WTC11 (cell line): ENCODE measurements at regions not wholly inside any gene's neighbourhood (a gene's known extent, or its start where the extent isn't known, plus 50 kb on each side); places are given as distances from the start of the nearest gene placed in this dataset.

ENCODE experiments used
- ATAC-seq: fragments of 200-7000 bp; cut with Tn5 transposase; 2 replicates; pipeline ENCODE4 v1.10.0; 2021; ENCODE audit warnings: mild to moderate bottlenecking, moderate library complexity
- CTCF ChIA-PET: fragments of 300-600 bp; sonication (Branson Sonifier 250); formaldehyde crosslinking; loops from one replicate; lab custom pipeline; 2021; ENCODE audit warnings: antibody characterized with exemption; lab: Charles Lee
- POLR2A ChIA-PET: fragments of 350-600 bp; sonication (Branson Sonifier 250); formaldehyde crosslinking; loops from one replicate; lab custom pipeline; 2021; ENCODE audit warnings: antibody characterized with exemption; lab: Charles Lee
- DNase-seq: peaks from one replicate; pipeline ENCODE4 v3.0.0; 2021; ENCODE audit warnings: low spot score
- H3K27ac Mint-ChIP-seq: 2 replicates; pipeline ENCODE4 v1.8.0; 2021; ENCODE audit warnings: mixed read lengths
- H3K27me3 Mint-ChIP-seq: 2 replicates; pipeline ENCODE4 v1.8.0; 2021; ENCODE audit warnings: low read depth, mild to moderate bottlenecking, moderate library complexity, mixed read lengths
- H3K36me3 Mint-ChIP-seq: 2 replicates; pipeline ENCODE4 v1.8.0; 2021; ENCODE audit warnings: mixed read lengths
- H3K4me1 Mint-ChIP-seq: 2 replicates; pipeline ENCODE4 v1.8.0; 2022; ENCODE audit warnings: mixed read lengths
- H3K4me3 Mint-ChIP-seq: 2 replicates; pipeline ENCODE4 v1.8.0; 2021; ENCODE audit warnings: mild to moderate bottlenecking, moderate library complexity, mixed read lengths
- H3K9me3 Mint-ChIP-seq: 2 replicates; pipeline ENCODE4 v1.8.0; 2021; ENCODE audit warnings: mixed read lengths
- CREB1 ChIP-seq: sonication (generic); formaldehyde crosslinking; IDR thresholded peaks from 2 replicates; pipeline ENCODE4 v1.8.0; 2023; ENCODE audit warnings: mild to moderate bottlenecking, missing genetic modification reagents
- ETV6 ChIP-seq: sonication (generic); formaldehyde crosslinking; IDR thresholded peaks from 2 replicates; pipeline ENCODE4 v1.8.1; 2022; ENCODE audit warnings: mild to moderate bottlenecking, missing genetic modification reagents
- JUN ChIP-seq: sonication (generic); formaldehyde crosslinking; IDR thresholded peaks from 2 replicates; pipeline ENCODE4 v1.8.0; 2023; ENCODE audit warnings: mild to moderate bottlenecking, missing genetic modification reagents
- NFE2L1 ChIP-seq: sonication (generic); formaldehyde crosslinking; IDR thresholded peaks from 2 replicates; pipeline ENCODE4 v1.8.1; 2023; ENCODE audit warnings: missing genetic modification reagents
- NR1H2 ChIP-seq: sonication (generic); formaldehyde crosslinking; IDR thresholded peaks from 2 replicates; pipeline ENCODE4 v1.9.0; 2021; ENCODE audit warnings: mild to moderate bottlenecking, moderate library complexity, missing genetic modification reagents
- NR2C2 ChIP-seq: sonication (generic); formaldehyde crosslinking; IDR thresholded peaks from 2 replicates; pipeline ENCODE4 v1.8.0; 2022; ENCODE audit warnings: mild to moderate bottlenecking, missing genetic modification reagents
- SMAD3 ChIP-seq: sonication (generic); formaldehyde crosslinking; IDR thresholded peaks from 2 replicates; pipeline ENCODE4 v1.8.0; 2022; ENCODE audit warnings: missing genetic modification reagents, mild to moderate bottlenecking, borderline replicate concordance
- SMAD4 ChIP-seq: sonication (generic); formaldehyde crosslinking; IDR thresholded peaks from 2 replicates; pipeline ENCODE4 v1.8.0; 2022; ENCODE audit warnings: mild to moderate bottlenecking, missing genetic modification reagents
- ZNF263 ChIP-seq: sonication (generic); formaldehyde crosslinking; IDR thresholded peaks from 2 replicates; pipeline ENCODE4 v1.8.1; 2022; ENCODE audit warnings: low read depth, mild to moderate bottlenecking, moderate library complexity, missing genetic modification reagents
- TF ChIP-seq, protein P1 (sequence below): sonication (generic); formaldehyde crosslinking; conservative IDR thresholded peaks from 2 replicates; pipeline ENCODE4 v1.8.1; 2023; ENCODE audit warnings: mild to moderate bottlenecking, low read depth, missing genetic modification reagents, moderate library complexity
- TF ChIP-seq, protein P2 (sequence below): sonication (generic); formaldehyde crosslinking; IDR thresholded peaks from 2 replicates; pipeline ENCODE4 v1.8.1; 2022; ENCODE audit warnings: missing genetic modification reagents, borderline replicate concordance
- TF ChIP-seq, protein P3 (sequence below): sonication (generic); formaldehyde crosslinking; IDR thresholded peaks from 2 replicates; pipeline ENCODE4 v1.8.0; 2022; ENCODE audit warnings: missing genetic modification reagents
- TF ChIP-seq, protein P4 (sequence below): sonication (generic); formaldehyde crosslinking; IDR thresholded peaks from 2 replicates; pipeline ENCODE4 v1.8.1; 2023; ENCODE audit warnings: mild to moderate bottlenecking, missing genetic modification reagents, moderate library complexity
- TF ChIP-seq, protein P5 (sequence below): sonication (generic); formaldehyde crosslinking; IDR thresholded peaks from 2 replicates; pipeline ENCODE4 v1.8.0; 2023; ENCODE audit warnings: missing genetic modification reagents

DNA sequence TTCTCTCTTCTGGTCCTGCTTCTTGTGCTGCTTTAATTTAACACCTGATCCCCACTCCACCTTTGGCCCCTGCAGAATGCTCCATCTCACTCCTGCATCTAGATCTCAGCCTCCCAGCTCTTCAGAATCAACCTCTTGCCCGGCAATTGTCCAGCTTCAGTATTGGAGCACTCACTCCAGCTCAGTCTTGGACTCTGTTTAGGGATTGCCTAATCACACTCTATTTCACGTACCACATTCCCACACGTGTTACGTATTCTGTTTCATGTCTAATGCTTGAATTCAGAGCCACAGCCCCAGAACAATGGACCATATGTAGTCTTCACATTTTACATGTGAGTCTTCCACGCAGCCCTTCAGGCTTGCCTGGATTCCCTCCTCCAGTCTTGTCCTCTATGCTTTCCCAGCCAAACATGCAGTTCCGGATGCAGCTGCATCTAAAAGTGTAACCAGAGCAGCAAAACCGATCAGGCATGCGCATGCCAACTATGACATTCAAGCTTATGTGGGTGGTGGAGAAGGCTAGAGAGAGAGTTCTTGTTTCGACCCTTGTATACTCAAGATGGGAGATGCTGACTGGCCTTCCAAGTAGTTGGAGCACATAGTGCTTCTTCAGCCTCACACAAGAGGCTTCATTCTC, 105.2 kb upstream of the FAM9A start (continued):
- TF ChIP-seq, protein P1, sequence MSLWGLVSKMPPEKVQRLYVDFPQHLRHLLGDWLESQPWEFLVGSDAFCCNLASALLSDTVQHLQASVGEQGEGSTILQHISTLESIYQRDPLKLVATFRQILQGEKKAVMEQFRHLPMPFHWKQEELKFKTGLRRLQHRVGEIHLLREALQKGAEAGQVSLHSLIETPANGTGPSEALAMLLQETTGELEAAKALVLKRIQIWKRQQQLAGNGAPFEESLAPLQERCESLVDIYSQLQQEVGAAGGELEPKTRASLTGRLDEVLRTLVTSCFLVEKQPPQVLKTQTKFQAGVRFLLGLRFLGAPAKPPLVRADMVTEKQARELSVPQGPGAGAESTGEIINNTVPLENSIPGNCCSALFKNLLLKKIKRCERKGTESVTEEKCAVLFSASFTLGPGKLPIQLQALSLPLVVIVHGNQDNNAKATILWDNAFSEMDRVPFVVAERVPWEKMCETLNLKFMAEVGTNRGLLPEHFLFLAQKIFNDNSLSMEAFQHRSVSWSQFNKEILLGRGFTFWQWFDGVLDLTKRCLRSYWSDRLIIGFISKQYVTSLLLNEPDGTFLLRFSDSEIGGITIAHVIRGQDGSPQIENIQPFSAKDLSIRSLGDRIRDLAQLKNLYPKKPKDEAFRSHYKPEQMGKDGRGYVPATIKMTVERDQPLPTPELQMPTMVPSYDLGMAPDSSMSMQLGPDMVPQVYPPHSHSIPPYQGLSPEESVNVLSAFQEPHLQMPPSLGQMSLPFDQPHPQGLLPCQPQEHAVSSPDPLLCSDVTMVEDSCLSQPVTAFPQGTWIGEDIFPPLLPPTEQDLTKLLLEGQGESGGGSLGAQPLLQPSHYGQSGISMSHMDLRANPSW, result no peak

DNA sequence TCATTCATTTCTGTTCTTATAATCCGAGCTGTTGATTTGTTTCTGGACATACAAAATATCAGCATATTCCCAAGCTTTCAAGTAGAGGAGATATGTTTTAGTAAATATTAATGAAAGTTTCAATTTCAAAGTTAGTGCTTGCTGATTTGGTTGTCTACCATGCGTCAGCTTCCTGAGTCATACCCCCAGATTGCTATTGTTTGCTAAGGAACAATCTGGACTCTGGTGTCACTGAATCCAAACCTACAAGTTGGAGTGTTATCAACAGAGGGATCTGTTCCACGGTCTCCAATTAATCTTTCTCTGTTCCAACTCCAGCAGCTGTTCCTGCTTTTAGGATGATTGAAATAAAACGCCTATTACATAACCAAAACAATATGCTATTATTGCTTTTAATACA, 96.1 kb upstream of the FAM9A start:
- TF ChIP-seq ZNF263, result no peak
- TF ChIP-seq, protein P2, sequence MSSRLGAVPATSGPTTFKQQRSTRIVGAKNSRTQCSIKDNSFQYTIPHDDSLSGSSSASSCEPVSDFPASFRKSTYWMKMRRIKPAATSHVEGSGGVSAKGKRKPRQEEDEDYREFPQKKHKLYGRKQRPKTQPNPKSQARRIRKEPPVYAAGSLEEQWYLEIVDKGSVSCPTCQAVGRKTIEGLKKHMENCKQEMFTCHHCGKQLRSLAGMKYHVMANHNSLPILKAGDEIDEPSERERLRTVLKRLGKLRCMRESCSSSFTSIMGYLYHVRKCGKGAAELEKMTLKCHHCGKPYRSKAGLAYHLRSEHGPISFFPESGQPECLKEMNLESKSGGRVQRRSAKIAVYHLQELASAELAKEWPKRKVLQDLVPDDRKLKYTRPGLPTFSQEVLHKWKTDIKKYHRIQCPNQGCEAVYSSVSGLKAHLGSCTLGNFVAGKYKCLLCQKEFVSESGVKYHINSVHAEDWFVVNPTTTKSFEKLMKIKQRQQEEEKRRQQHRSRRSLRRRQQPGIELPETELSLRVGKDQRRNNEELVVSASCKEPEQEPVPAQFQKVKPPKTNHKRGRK (CRISPR knock-in tag), result no peak
- no peak for TF ChIP-seq NFE2L1 (CRISPR knock-in tag)
- no peak for TF ChIP-seq SMAD3 (CRISPR knock-in tag)
- no peak overlapping the region for H3K4me3 Mint-ChIP-seq
- ATAC-seq, result no peak
- H3K27ac Mint-ChIP-seq, result no peak overlapping the region
- CTCF ChIA-PET, result no interaction called here
- no peaks in the 10 kb centered on the region for H3K27me3 Mint-ChIP-seq
- DNase-seq, result no peak
- H3K36me3 Mint-ChIP-seq, result 0 out of 2 replicates have a peak, but pooled peaks cover 5% of the 10 kb centered on the region
- H3K4me1 Mint-ChIP-seq, result no peaks in the 10 kb centered on the region; the same call in 1 of the 2 replicates
- peaks cover 10% of the 10 kb centered on the region for H3K9me3 Mint-ChIP-seq
- POLR2A ChIA-PET, result no interaction called here

DNA sequence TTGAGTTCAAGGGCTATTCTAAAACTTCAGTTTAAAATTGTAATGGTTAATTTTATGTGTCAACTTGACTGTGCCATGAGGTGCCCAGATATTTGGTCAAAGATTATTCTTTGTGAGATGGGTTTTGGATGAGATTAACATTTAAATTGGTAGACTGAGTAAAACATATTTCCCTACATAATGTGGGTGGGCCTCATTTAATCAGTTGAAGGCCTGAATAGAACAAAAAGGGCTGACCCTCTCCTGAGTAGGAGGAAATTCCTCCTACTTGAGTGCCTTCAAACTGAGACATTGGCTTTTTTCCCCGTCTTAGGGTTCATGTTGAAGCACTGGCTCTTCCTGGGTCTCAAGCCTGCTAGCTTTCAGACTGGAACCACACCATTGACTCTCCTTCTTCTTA, 89.6 kb upstream of the FAM9A start:
- H3K4me1 Mint-ChIP-seq, result peaks cover 11% of the 10 kb centered on the region
- TF ChIP-seq, protein P3, sequence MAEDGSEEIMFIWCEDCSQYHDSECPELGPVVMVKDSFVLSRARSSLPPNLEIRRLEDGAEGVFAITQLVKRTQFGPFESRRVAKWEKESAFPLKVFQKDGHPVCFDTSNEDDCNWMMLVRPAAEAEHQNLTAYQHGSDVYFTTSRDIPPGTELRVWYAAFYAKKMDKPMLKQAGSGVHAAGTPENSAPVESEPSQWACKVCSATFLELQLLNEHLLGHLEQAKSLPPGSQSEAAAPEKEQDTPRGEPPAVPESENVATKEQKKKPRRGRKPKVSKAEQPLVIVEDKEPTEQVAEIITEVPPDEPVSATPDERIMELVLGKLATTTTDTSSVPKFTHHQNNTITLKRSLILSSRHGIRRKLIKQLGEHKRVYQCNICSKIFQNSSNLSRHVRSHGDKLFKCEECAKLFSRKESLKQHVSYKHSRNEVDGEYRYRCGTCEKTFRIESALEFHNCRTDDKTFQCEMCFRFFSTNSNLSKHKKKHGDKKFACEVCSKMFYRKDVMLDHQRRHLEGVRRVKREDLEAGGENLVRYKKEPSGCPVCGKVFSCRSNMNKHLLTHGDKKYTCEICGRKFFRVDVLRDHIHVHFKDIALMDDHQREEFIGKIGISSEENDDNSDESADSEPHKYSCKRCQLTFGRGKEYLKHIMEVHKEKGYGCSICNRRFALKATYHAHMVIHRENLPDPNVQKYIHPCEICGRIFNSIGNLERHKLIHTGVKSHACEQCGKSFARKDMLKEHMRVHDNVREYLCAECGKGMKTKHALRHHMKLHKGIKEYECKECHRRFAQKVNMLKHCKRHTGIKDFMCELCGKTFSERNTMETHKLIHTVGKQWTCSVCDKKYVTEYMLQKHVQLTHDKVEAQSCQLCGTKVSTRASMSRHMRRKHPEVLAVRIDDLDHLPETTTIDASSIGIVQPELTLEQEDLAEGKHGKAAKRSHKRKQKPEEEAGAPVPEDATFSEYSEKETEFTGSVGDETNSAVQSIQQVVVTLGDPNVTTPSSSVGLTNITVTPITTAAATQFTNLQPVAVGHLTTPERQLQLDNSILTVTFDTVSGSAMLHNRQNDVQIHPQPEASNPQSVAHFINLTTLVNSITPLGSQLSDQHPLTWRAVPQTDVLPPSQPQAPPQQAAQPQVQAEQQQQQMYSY, result no peak
- TF ChIP-seq NR1H2 (no peak), SMAD4 (CRISPR knock-in tag) (no peak), ETV6 (CRISPR knock-in tag) (no peak), NR2C2 (CRISPR knock-in tag) (no peak), JUN (CRISPR knock-in tag) (no peak), CREB1 (CRISPR knock-in tag) (no peak)
- TF ChIP-seq, protein P4, sequence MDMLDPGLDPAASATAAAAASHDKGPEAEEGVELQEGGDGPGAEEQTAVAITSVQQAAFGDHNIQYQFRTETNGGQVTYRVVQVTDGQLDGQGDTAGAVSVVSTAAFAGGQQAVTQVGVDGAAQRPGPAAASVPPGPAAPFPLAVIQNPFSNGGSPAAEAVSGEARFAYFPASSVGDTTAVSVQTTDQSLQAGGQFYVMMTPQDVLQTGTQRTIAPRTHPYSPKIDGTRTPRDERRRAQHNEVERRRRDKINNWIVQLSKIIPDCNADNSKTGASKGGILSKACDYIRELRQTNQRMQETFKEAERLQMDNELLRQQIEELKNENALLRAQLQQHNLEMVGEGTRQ (CRISPR knock-in tag), result no peak
- TF ChIP-seq, protein P5, sequence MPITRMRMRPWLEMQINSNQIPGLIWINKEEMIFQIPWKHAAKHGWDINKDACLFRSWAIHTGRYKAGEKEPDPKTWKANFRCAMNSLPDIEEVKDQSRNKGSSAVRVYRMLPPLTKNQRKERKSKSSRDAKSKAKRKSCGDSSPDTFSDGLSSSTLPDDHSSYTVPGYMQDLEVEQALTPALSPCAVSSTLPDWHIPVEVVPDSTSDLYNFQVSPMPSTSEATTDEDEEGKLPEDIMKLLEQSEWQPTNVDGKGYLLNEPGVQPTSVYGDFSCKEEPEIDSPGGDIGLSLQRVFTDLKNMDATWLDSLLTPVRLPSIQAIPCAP (CRISPR knock-in tag), result no peak
- TF ChIP-seq, all 79 proteins: peak for 0
- CTCF ChIA-PET, result no interaction called here
- Mint-ChIP-seq H3K4me3 (no peak overlapping the region), H3K36me3 (peaks cover 8% of the 10 kb centered on the region), H3K27ac (no peak overlapping the region), H3K27me3 (no peaks in the 10 kb centered on the region; the same call in none of the 2 replicates), H3K9me3 (peaks cover 17% of the 10 kb centered on the region)
- no peak for ATAC-seq
- POLR2A ChIA-PET, result no interaction called here
- no peak for DNase-seq
